ENCODE measurements at regions not wholly inside any gene's neighbourhood (a gene's known extent, or its start where the extent isn't known, plus 50 kb on each side); places are given as distances from the start of the nearest gene placed in this dataset.

GRCh38 chr2:22420076-22420475, 964.9 kb upstream of the KLHL29 start:
- TF ChIP-seq CTCF (tag by site-specific recombination; IDR thresholded peaks at IDR 0.05), result no peak
- no peak for TF ChIP-seq ZNF138 (tag by site-specific recombination; IDR thresholded peaks at IDR 0.05; ENCODE audit: borderline replicate concordance)
- no peak for TF ChIP-seq KLF1 (tag by site-specific recombination; IDR thresholded peaks at IDR 0.05)
- no peak for TF ChIP-seq ZBTB1 (tag by site-specific recombination; IDR thresholded peaks at IDR 0.05)

Data from HEK293 (cell line).